Activated naive CD4-positive, alpha-beta T cell treated with anti-CD3 and anti-CD28 coated beads for 36 hours (primary cell): ENCODE measurements at regions not wholly inside any gene's neighbourhood (a gene's known extent, or its start where the extent isn't known, plus 50 kb on each side); places are given as distances from the start of the nearest gene placed in this dataset.
A peak's percentile ranks its signal among the peaks of the same experiment; 100 is the strongest.

Source experiments
- CTCF ChIA-PET: fragments of 350-600 bp; sonication (Branson Sonifier 250); formaldehyde crosslinking; loops from one replicate; lab custom pipeline; 2021; ENCODE audit warnings: antibody characterized with exemption; lab: Charles Lee
- DNase-seq: peaks from one replicate; pipeline ENCODE4 v3.0.0-alpha.2; 2020
- H3K27ac Mint-ChIP-seq: one replicate; pipeline ENCODE4 v1.8.0; 2021; ENCODE audit warnings: mild to moderate bottlenecking, mixed read lengths
- H3K27me3 Mint-ChIP-seq: one replicate; pipeline ENCODE4 v1.8.0; 2021; ENCODE audit warnings: low read depth, mixed read lengths
- H3K36me3 Mint-ChIP-seq: one replicate; pipeline ENCODE4 v1.8.0; 2021; ENCODE audit warnings: low read depth, mixed read lengths
- H3K4me1 Mint-ChIP-seq: one replicate; pipeline ENCODE4 v1.8.0; 2021; ENCODE audit warnings: low read depth, mixed read lengths
- H3K4me3 Mint-ChIP-seq: one replicate; pipeline ENCODE4 v1.8.0; 2021; ENCODE audit warnings: mild to moderate bottlenecking, moderate library complexity, mixed read lengths
- H3K9me3 Mint-ChIP-seq: one replicate; pipeline ENCODE4 v1.8.0; 2021; ENCODE audit warnings: mixed read lengths
- intact Hi-C: fragments of 100-400 bp; cut with micrococcal nuclease; formaldehyde crosslinking; loops from one replicate; pipeline ENCODE4 v1.15.1; 2023

DNA sequence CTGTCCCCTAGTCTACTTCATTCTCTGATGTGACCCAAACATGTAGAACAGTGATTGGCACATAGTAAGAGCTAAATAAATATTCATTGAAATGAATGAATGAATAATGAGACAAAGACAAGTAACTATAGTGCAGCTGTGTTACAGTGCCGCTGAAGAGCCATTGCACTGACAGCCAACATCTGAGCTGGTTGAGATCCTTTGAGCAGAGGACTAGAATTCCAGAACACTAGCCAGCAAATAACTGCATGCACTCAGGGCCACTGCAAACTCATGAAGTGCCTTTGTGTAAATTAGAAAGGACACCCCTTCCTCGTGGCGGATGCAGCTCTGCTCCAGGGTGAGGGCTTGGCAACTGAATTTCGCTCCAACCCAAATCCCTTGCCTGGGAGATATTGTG lies 230.3 kb upstream of the CDYL start:
- intact Hi-C loops = no loop called here
- CTCF ChIA-PET = no interaction called here
- no peak for DNase-seq
- Mint-ChIP-seq H3K36me3 (no peaks in the 10 kb centered on the region), H3K27ac (no peak overlapping the region), H3K4me3 (no peak overlapping the region), H3K9me3 (no peaks in the 10 kb centered on the region), H3K27me3 (peaks cover 5% of the 10 kb centered on the region), H3K4me1 (no peaks in the 10 kb centered on the region)

DNA sequence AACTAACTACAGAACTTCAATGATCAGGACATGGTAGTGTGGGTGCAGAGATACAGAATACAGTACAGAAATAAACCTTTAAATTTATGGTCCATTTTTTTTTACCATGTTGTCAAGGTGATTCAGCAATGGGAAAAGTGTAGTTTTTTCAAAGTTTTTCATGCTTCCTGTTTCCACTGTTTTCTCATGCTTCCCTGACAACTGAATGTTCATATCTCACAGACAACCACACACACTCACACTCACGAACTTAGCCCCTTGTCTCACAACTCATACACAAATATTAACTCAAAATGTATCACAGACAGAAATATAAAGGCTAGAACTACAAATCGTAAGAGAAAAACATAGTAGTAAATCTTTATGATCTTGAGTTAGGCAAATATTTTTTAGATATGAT lies 232.6 kb upstream of the CDYL start:
- Mint-ChIP-seq H3K36me3 (no peaks in the 10 kb centered on the region), H3K4me1 (no peaks in the 10 kb centered on the region), H3K27ac (no peak overlapping the region), H3K27me3 (peaks cover 5% of the 10 kb centered on the region), H3K9me3 (no peaks in the 10 kb centered on the region), H3K4me3 (no peak overlapping the region)
- intact Hi-C loops = no loop called here
- CTCF ChIA-PET = no interaction called here
- no peak for DNase-seq

DNA sequence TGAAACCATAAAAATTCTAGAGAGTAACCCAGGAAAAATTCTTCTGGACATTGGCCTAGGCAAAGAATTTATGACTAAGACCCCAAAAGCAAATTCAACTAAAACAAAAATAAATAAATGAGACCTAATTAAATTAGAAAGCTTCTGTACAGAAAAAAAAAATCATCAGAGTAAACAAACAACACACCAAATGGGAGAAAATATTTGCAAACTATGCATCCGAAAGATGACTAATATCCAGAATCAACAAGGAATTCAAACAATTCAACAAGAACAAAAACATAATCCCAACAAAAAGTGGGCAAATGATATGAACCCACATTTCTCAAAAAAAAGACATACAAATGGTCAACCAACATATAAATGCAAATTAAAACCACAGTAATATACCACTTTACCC lies 242.6 kb upstream of the CDYL start:
- Mint-ChIP-seq H3K4me3 (no peak overlapping the region), H3K27me3 (peaks cover 34% of the 10 kb centered on the region), H3K27ac (no peak overlapping the region), H3K4me1 (no peaks in the 10 kb centered on the region), H3K9me3 (peaks cover 10% of the 10 kb centered on the region), H3K36me3 (no peaks in the 10 kb centered on the region)
- intact Hi-C loops = no loop called here
- CTCF ChIA-PET = no interaction called here
- no peak for DNase-seq

DNA sequence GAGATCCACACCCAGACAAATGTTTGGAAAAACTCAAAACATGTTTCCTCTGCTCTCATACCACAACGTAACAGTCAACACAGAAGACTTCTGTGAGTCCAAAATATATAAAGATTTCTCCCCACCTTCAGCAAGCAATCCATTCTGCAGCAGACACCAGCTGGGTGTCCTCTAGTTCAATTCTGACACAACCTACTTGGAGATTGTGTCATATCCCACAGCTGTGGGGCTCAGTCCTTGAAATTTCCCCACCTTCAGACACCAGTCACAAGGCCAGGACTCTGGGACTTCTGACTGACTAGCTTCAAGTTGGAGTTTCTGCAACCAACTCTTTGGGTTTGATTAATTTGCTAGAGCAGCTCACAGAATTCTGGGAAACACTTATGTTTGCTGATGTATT lies 244.8 kb upstream of the CDYL start:
- Mint-ChIP-seq H3K27ac (no peak overlapping the region), H3K36me3 (no peaks in the 10 kb centered on the region), H3K4me3 (no peak overlapping the region), H3K27me3 (peaks cover 32% of the 10 kb centered on the region), H3K4me1 (no peaks in the 10 kb centered on the region), H3K9me3 (peaks cover 11% of the 10 kb centered on the region)
- CTCF ChIA-PET = interaction anchor here (0.6 kb wide), 1 partner anchor 439 kb away, joined by 3 read pairs; no protein-coding TSS in a partner anchor
- intact Hi-C loops = no loop called here
- no peak for DNase-seq

DNA sequence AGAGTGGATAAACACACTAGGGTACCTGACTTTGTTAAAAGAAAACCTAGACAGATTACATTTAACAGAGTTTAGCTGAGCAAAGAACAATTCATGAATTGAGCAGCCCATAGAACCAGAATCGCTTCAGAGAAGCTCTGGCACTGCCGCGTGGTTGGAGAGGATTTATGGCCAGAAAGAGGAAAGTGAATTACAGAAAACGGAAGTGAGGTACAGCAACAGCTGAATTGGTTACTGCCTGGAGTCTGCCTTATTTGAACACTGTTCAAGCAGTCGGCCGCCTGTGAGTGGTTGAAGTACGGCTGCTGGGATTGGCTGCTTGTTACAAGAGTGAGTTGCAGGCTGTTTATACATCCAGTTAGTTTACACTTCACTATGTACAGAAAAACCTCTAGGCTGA lies 253.8 kb upstream of the CDYL start:
- intact Hi-C loops = no loop called here
- DNase-seq = peak; percentile 7
- H3K4me3 Mint-ChIP-seq = no peak overlapping the region
- H3K27ac Mint-ChIP-seq = no peak overlapping the region
- peaks cover 35% of the 10 kb centered on the region for H3K27me3 Mint-ChIP-seq
- H3K9me3 Mint-ChIP-seq = peaks cover 3% of the 10 kb centered on the region
- no peaks in the 10 kb centered on the region for H3K36me3 Mint-ChIP-seq
- no peaks in the 10 kb centered on the region for H3K4me1 Mint-ChIP-seq
- CTCF ChIA-PET = no interaction called here

DNA sequence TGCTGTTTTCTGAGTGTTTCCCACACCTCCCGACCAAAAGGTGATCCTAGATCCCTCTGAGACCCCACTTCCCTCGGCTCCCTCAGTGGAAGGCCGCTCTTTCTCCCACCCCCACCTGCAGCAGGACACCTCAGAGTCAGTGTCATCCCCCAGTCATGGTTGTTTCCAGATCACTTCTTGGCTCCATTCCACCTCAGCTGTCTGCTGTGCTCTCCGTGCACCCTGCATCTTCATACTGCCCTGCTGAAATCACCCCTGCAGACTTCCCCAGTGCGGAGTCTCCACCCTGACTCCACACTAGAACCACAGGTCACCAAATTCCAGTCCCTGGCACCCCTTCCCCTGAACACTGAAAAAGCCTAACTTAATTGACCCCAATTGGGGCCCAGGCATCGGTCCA lies 255.1 kb upstream of the CDYL start:
- peaks cover 31% of the 10 kb centered on the region for H3K27me3 Mint-ChIP-seq
- H3K36me3 Mint-ChIP-seq = no peaks in the 10 kb centered on the region
- no peak overlapping the region for H3K27ac Mint-ChIP-seq

DNA sequence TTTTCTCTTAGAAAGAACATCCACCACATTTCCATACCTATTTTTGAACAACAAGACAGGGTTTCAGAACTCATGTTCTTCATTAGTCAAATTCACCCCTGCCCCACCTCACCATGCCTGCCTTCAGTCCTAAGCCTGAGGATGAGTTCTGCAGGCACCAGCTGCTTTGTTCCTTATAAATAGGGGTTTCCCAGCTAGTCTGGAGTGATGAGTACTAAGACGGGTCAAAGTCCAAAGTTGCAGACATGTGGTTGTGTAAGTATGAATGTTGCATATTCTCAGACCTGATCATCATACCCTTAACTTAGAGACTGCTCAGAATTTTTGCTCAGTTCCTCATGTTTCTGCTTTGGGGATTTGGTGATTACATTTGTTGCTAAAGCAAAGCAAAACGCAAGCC lies 257.7 kb upstream of the CDYL start:
- H3K4me3 Mint-ChIP-seq = no peak overlapping the region
- H3K4me1 Mint-ChIP-seq = no peaks in the 10 kb centered on the region
- H3K27ac Mint-ChIP-seq = no peak overlapping the region
- H3K27me3 Mint-ChIP-seq = peaks cover 19% of the 10 kb centered on the region
- intact Hi-C loops = no loop called here
- H3K36me3 Mint-ChIP-seq = no peaks in the 10 kb centered on the region
- CTCF ChIA-PET = no interaction called here
- DNase-seq = no peak
- H3K9me3 Mint-ChIP-seq = peaks cover 3% of the 10 kb centered on the region

More for the DNA sequence above, 255.1 kb upstream of the CDYL start:
- DNase-seq = no peak
- intact Hi-C loops = no loop called here
- Mint-ChIP-seq H3K4me3 (no peak overlapping the region), H3K9me3 (peaks cover 3% of the 10 kb centered on the region), H3K4me1 (no peaks in the 10 kb centered on the region)
- CTCF ChIA-PET = no interaction called here

DNA sequence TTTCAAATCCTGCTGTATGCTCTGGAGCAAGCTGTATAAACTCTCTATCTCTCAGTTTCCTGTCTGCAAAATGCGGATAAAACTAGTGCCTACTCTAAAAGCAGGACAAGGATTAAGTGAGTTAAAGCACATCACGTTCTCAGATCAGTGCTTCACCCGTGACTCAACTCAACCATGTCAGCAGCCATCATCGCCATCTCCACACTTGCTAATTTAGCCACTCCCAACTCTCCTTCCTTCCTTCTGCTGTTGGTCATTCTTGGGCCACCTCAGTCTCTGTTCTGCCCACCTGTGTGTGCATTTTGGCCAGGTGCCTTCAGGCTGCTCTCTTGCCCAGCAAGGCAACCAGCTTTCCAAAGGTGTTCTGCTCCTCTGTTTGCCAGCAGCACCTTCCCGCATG lies 260.0 kb upstream of the CDYL start:
- H3K9me3 Mint-ChIP-seq = peaks cover 3% of the 10 kb centered on the region
- peaks cover 2% of the 10 kb centered on the region for H3K27me3 Mint-ChIP-seq
- no peaks in the 10 kb centered on the region for H3K36me3 Mint-ChIP-seq
- intact Hi-C loops = no loop called here
- H3K4me1 Mint-ChIP-seq = no peaks in the 10 kb centered on the region
- CTCF ChIA-PET = interaction anchor here (1.0 kb wide), 1 partner anchor 10 kb away, joined by 4 read pairs; no protein-coding TSS in a partner anchor
- H3K4me3 Mint-ChIP-seq = no peak overlapping the region
- DNase-seq = no peak
- H3K27ac Mint-ChIP-seq = no peak overlapping the region

DNA sequence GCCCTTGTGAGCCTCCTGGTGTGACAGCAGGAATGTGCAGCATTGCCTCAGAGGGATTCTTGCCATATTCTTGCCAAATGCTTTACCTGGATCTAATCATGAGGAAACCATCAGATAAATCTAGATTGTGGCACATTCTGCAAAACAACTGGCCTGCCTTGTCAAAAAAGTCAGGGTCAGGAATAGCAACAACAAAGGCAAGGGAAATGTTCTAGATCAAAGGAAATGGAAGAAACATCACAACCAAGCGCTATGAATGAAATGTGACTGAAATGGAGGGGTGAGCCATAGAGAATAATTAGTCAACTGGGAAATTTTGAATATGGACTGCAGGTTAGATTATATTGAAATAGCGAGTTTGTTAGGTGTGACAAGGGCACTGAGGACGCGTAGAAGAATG lies 262.6 kb upstream of the CDYL start:
- Mint-ChIP-seq H3K36me3 (no peaks in the 10 kb centered on the region), H3K4me1 (no peaks in the 10 kb centered on the region), H3K4me3 (no peak overlapping the region), H3K9me3 (no peaks in the 10 kb centered on the region), H3K27ac (no peak overlapping the region), H3K27me3 (peaks cover 2% of the 10 kb centered on the region)
- intact Hi-C loops = no loop called here
- DNase-seq = no peak
- CTCF ChIA-PET = no interaction called here

DNA sequence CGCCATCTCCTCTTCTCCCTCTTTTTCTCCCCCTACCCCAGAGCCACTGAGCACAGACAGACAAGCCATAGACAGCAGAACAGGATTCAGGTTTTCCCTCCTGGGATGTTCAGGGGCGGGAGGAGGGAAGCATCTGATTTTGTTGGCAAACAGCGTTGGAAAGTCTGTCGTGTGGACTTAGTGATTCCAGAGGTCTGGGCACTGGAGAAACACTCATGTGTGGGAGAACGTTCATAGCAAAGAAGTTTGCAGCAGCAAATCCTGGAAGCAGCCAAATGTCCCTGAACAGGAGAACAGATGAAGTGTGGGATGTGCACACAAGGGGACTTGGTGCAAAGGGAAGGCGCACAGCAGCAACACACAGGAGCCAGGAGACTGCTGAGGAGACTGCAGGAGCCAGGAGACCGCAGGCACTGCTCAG lies 264.1 kb upstream of the CDYL start:
- intact Hi-C loops = no loop called here

DNA sequence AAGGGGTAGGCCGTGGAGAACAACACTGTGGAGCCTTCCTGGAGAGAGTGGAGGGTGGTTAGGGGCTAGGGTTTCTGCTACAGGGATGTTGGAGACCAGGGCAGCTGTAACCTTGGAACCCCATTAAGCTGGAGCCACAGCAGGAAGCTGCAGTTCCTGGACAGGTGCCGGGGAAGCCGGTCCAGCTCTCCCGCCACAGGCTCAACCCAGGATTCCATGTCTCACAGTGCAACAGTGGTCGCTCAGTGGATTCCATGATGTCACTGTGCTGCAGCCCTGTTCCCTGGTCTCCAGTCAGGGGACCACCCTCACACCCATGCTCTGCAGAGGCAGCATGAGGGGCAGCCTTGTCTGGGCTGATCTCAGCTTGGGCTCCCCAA lies 264.6 kb upstream of the CDYL start:
- Mint-ChIP-seq H3K9me3 (no peaks in the 10 kb centered on the region), H3K36me3 (no peaks in the 10 kb centered on the region), H3K4me3 (no peak overlapping the region), H3K4me1 (no peaks in the 10 kb centered on the region), H3K27me3 (peaks cover 5% of the 10 kb centered on the region), H3K27ac (no peak overlapping the region)
- no peak for DNase-seq
- CTCF ChIA-PET = interaction anchor here (0.6 kb wide), 1 partner anchor 362 kb away, joined by 3 read pairs; no protein-coding TSS in a partner anchor
- intact Hi-C loops = no loop called here

More for the DNA sequence above, 264.1 kb upstream of the CDYL start:
- Mint-ChIP-seq H3K27me3 (peaks cover 5% of the 10 kb centered on the region), H3K36me3 (no peaks in the 10 kb centered on the region), H3K9me3 (no peaks in the 10 kb centered on the region), H3K27ac (no peak overlapping the region), H3K4me3 (no peak overlapping the region), H3K4me1 (no peaks in the 10 kb centered on the region)
- no peak for DNase-seq
- CTCF ChIA-PET = interaction anchor here (0.6 kb wide), 1 partner anchor 362 kb away, joined by 3 read pairs; no protein-coding TSS in a partner anchor

DNA sequence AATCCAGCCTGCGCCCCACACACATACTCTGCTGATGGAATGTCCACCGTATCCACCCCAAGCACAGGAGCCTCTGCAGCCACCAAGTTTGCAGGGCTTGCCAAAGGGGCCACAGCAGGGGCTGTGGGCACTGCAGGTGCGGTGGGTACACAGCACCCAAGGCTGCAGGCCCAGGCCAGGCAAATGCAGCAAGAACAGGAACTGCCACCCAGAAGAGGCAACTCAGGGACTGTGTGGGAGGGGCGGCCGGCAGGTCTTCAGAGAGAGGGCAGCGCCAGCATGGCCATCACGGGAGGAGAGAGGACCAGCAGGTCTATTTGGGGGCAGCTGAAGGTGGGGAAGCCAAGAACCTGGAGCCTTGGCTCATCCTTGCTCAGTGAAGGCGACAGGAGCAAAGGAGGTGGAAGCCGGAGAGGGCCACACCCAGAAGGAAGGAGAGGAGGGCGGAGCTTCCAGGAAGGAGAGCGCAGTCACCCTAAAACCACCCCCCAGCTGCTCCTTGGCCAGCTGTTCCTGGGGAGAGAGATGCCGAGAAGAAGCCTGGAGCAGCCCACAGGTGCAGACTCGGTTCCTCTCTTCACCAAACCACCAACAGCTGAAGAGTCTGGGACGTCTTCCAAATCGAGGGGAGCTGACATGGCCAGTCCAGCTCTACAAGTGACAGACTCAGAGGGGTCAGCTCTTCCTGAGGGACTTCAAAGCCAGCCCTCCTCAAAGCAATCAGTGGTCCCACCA lies 265.1 kb upstream of the CDYL start:
- no peaks in the 10 kb centered on the region for H3K9me3 Mint-ChIP-seq

DNA sequence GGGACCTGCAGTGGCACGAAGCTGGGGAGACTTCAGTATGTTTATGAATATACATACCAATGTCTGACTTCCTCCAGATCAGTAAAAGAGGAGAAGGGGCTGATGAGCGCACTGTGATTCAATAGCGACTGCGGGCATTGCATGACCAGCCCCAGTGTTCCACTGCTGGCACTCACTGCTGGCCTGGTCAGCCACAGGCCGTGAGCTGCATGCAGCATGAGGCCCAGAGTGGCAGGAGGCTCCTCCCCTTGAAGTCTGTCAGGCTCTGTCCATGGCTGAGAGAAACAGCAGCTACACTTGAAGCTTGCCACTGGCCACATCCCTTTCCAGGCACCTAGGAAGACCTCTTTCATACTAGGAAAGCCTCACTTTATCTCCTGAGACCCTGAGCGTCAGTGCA lies 265.9 kb upstream of the CDYL start:
- no peaks in the 10 kb centered on the region for H3K9me3 Mint-ChIP-seq
- intact Hi-C loops = no loop called here
- H3K27me3 Mint-ChIP-seq = peaks cover 10% of the 10 kb centered on the region
- CTCF ChIA-PET = no interaction called here
- no peak for DNase-seq
- no peaks in the 10 kb centered on the region for H3K4me1 Mint-ChIP-seq
- no peak overlapping the region for H3K4me3 Mint-ChIP-seq
- H3K27ac Mint-ChIP-seq = no peak overlapping the region
- H3K36me3 Mint-ChIP-seq = no peaks in the 10 kb centered on the region

More for the DNA sequence above, 265.1 kb upstream of the CDYL start:
- H3K4me3 Mint-ChIP-seq = no peak overlapping the region
- no peaks in the 10 kb centered on the region for H3K36me3 Mint-ChIP-seq
- intact Hi-C loops = no loop called here
- CTCF ChIA-PET = no interaction called here
- DNase-seq = no peak
- H3K27ac Mint-ChIP-seq = peak overlapping the region; percentile 23
- peaks cover 6% of the 10 kb centered on the region for H3K27me3 Mint-ChIP-seq
- H3K4me1 Mint-ChIP-seq = no peaks in the 10 kb centered on the region
